ENCODE measurements at regions not wholly inside any gene's neighbourhood (a gene's known extent, or its start where the extent isn't known, plus 50 kb on each side); places are given as distances from the start of the nearest gene placed in this dataset.

GRCh38 chr13:57438072-57438471, 193.5 kb upstream of the PCDH17 start:
- Mint-ChIP-seq H3K9me3 (peaks cover 23% of the 10 kb centered on the region), H3K27ac (no peak overlapping the region), H3K27me3 (ENCODE audit: low read depth) (no peaks in the 10 kb centered on the region), H3K4me3 (no peak overlapping the region), H3K4me1 (no peaks in the 10 kb centered on the region), H3K36me3 (no peaks in the 10 kb centered on the region)
- no peak for DNase-seq (ENCODE audit: low spot score in 2 of 2, unreplicated experiment in 2 of 2)
- no peak for TF ChIP-seq CTCF (IDR thresholded peaks at IDR 0.05; ENCODE audit: unreplicated experiment)

GRCh38 chr13:57443494-57443893, 188.1 kb upstream of the PCDH17 start:
- H3K36me3 Mint-ChIP-seq: no peaks in the 10 kb centered on the region
- TF ChIP-seq CTCF (IDR thresholded peaks at IDR 0.05; ENCODE audit: unreplicated experiment): no peak
- no peaks in the 10 kb centered on the region for H3K4me1 Mint-ChIP-seq
- no peaks in the 10 kb centered on the region for H3K27me3 Mint-ChIP-seq (ENCODE audit: low read depth)
- peaks cover 3% of the 10 kb centered on the region for H3K9me3 Mint-ChIP-seq
- no peak overlapping the region for H3K27ac Mint-ChIP-seq
- no peak for DNase-seq (ENCODE audit: low spot score in 2 of 2, unreplicated experiment in 2 of 2)
- H3K4me3 Mint-ChIP-seq: no peak overlapping the region

GRCh38 chr13:57450356-57450755, 181.2 kb upstream of the PCDH17 start:
- Mint-ChIP-seq H3K4me1 (peaks cover 7% of the 10 kb centered on the region), H3K27me3 (ENCODE audit: low read depth) (no peaks in the 10 kb centered on the region), H3K27ac (no peak overlapping the region), H3K4me3 (no peak overlapping the region), H3K36me3 (no peaks in the 10 kb centered on the region), H3K9me3 (no peaks in the 10 kb centered on the region)
- DNase-seq (ENCODE audit: low spot score in 2 of 2, unreplicated experiment in 2 of 2): no peak
- TF ChIP-seq CTCF (IDR thresholded peaks at IDR 0.05; ENCODE audit: unreplicated experiment): no peak

- Mint-ChIP-seq H3K4me3 (no peak overlapping the region), H3K9me3 (no peaks in the 10 kb centered on the region), H3K27me3 (ENCODE audit: low read depth) (no peaks in the 10 kb centered on the region), H3K27ac (no peak overlapping the region), H3K36me3 (no peaks in the 10 kb centered on the region), H3K4me1 (peaks cover 7% of the 10 kb centered on the region)
- no peak for TF ChIP-seq CTCF (IDR thresholded peaks at IDR 0.05; ENCODE audit: unreplicated experiment)
- no peak for DNase-seq (ENCODE audit: low spot score in 2 of 2, unreplicated experiment in 2 of 2)
Observed at GRCh38 chr13:57452228-57452627, 179.3 kb upstream of the PCDH17 start.

GRCh38 chr13:57470491-57470890, 161.1 kb upstream of the PCDH17 start:
- Mint-ChIP-seq H3K4me3 (no peak overlapping the region), H3K27ac (no peak overlapping the region), H3K9me3 (no peaks in the 10 kb centered on the region), H3K4me1 (no peaks in the 10 kb centered on the region), H3K27me3 (ENCODE audit: low read depth) (no peaks in the 10 kb centered on the region), H3K36me3 (no peaks in the 10 kb centered on the region)
- DNase-seq (ENCODE audit: low spot score in 2 of 2, unreplicated experiment in 2 of 2): no peak
- TF ChIP-seq CTCF (IDR thresholded peaks at IDR 0.05; ENCODE audit: unreplicated experiment): no peak

DNA sequence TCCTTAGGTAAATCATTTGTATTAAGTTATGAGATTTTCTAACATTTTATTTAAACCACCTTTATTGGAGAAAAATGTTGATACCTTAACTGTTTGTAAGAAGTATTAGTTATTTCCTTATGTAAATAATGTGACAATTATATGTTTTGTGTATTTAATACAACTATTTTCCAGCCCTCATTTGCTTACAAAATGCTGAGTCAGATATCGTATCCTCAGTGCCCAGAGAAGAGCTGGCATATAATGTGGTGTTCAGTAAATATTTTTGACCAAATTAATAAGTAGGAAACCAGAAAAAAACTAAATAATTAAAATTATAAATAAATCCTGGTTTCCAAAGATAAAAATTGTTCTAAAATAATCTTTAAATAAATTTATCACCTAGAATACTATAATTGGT, 140.2 kb upstream of the PCDH17 start:
- Mint-ChIP-seq H3K27me3 (ENCODE audit: low read depth) (no peaks in the 10 kb centered on the region), H3K4me1 (no peaks in the 10 kb centered on the region), H3K27ac (no peak overlapping the region), H3K36me3 (no peaks in the 10 kb centered on the region), H3K4me3 (no peak overlapping the region), H3K9me3 (peaks cover 6% of the 10 kb centered on the region)
- DNase-seq (ENCODE audit: low spot score in 2 of 2, unreplicated experiment in 2 of 2): no peak
- TF ChIP-seq CTCF (IDR thresholded peaks at IDR 0.05; ENCODE audit: unreplicated experiment): no peak

All from mesothelial cell of epicardium (in vitro differentiated cells).